ENCODE measurements at regions not wholly inside any gene's neighbourhood (a gene's known extent, or its start where the extent isn't known, plus 50 kb on each side); places are given as distances from the start of the nearest gene placed in this dataset.

DNA sequence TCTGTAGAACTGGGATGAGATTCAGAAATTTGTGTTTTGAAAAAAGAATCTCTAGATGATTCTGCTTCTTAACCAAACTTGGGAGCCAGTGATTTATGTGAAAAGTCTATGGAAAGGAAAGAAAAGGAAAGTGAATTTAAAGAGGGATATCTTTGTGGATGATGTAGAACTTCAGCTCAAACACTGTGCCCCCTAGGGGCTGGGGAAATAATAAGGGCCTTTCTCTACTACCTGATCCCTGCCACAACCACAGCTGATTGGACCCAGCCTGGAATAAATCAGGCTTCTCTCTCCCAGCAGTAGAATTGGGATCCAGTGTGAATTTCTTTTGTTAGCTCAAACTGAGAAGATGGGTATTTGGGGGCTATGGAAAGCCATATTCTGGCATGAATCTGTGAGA lies 155.0 kb downstream of the PRELID2 start:
- Histone ChIP-seq H2BK5ac (ENCODE audit: low read depth, low read length, poor library complexity, severe bottlenecking) (no peak overlapping the region), H2BK20ac (ENCODE audit: low read depth, low read length) (no peak overlapping the region), H3K36me3 (ENCODE audit: control insufficient read depth, insufficient read depth, low read length) (no peaks in the 10 kb centered on the region), H4K91ac (ENCODE audit: insufficient read depth, low read depth, low read length) (no peak overlapping the region), H4K5ac (ENCODE audit: low read depth, low read length) (no peak overlapping the region; the same call in 1 of the 2 replicates), H3K4me2 (ENCODE audit: low read depth, low read length) (no peak overlapping the region), H3K9me1 (ENCODE audit: insufficient read depth, low read length) (no peaks in the 10 kb centered on the region), H3K4me1 (ENCODE audit: control insufficient read depth, insufficient read depth, low read length) (no peaks in the 10 kb centered on the region), H2AK9ac (replicated peaks; ENCODE audit: low read depth, low read length, poor library complexity) (no peak overlapping the region), H3K27me3 (ENCODE audit: control insufficient read depth, insufficient read depth, low read length) (no peaks in the 10 kb centered on the region), H3K56ac (ENCODE audit: extremely low read depth, insufficient read depth, low read length) (no peak overlapping the region), H3K23ac (ENCODE audit: low read depth, low read length) (no peak overlapping the region), H2BK15ac (ENCODE audit: low read depth, low read length) (no peak overlapping the region), H3K79me1 (ENCODE audit: low read depth in 1 of 2, low read length in 2 of 2) (no peaks in the 10 kb centered on the region), H3K9ac (ENCODE audit: low read depth, low read length) (no peak overlapping the region), H2AFZ (replicated peaks; ENCODE audit: low read length, poor library complexity) (no peak overlapping the region), H3K4ac (ENCODE audit: low read depth, low read length) (no peak overlapping the region), H2AK5ac (ENCODE audit: low read depth, low read length) (no peak overlapping the region), H3K4me3 (ENCODE audit: insufficient read depth, low read depth, low read length) (no peak overlapping the region), H4K20me1 (ENCODE audit: insufficient read depth, low read length) (no peaks in the 10 kb centered on the region), H3K9me3 (ENCODE audit: control insufficient read depth, insufficient read depth, low read length) (no peaks in the 10 kb centered on the region), H3K18ac (ENCODE audit: low read depth, low read length) (no peak overlapping the region), H3K14ac (replicated peaks; ENCODE audit: low read depth, low read length) (no peak overlapping the region), H2BK120ac (ENCODE audit: low read depth, low read length) (no peak overlapping the region), H3K27ac (ENCODE audit: insufficient read depth, low read length) (no peak overlapping the region), H4K8ac (ENCODE audit: low read depth in 2 of 2, low read length in 2 of 2) (no peak overlapping the region)
- BruUV-seq (replicated peaks) = no TSS peak
- DNase-seq (no peak), ATAC-seq (ENCODE audit: low read depth) (no peak)
- dilution Hi-C loops (cut with HindIII; ENCODE audit: low sequenced_read_pairs, unreplicated experiment) (no loop called here), in situ Hi-C loops (cut with MboI; ENCODE audit: low sequenced_read_pairs) (loop anchor here (10.0 kb wide), 1 partner anchor 375 kb away; no protein-coding TSS in a partner anchor), intact Hi-C loops (cut with micrococcal nuclease) (loop anchor here (2.0 kb wide), 1 partner anchor 369 kb away; no protein-coding TSS in a partner anchor)
- CTCF ChIA-PET = interaction anchor here (1.2 kb wide), 1 partner anchor 18 kb away, joined by 3 read pairs; no protein-coding TSS in a partner anchor
- no peak for TF ChIP-seq SMC3 (IDR thresholded peaks at IDR 0.05; ENCODE audit: low read depth, low read length)
- POLR2A ChIA-PET (ENCODE audit: unreplicated experiment) = no interaction called here

Data from IMR-90 (cell line).